ENCODE measurements at regions not wholly inside any gene's neighbourhood (a gene's known extent, or its start where the extent isn't known, plus 50 kb on each side); places are given as distances from the start of the nearest gene placed in this dataset.

- no peak for TF ChIP-seq CTCF (conservative IDR thresholded peaks at IDR 0.05)
- no peak for TF ChIP-seq ZFX (IDR thresholded peaks at IDR 0.05)
Measured at GRCh38 chr6:165963750-165964149, 203.9 kb downstream of the TBXT start.
